H9 (cell line): ENCODE measurements at regions not wholly inside any gene's neighbourhood (a gene's known extent, or its start where the extent isn't known, plus 50 kb on each side); places are given as distances from the start of the nearest gene placed in this dataset.

Experiments
- DNase-seq: peaks from one replicate; pipeline ENCODE4 v3.0.0-alpha.2; 2017
- H2AFZ ChIP-seq: one replicate; pipeline ENCODE4 v1.6.1; 2013; ENCODE audit warnings: mild to moderate bottlenecking, low read length, control low read depth, moderate library complexity
- H2AK5ac ChIP-seq: 2 replicates; pipeline ENCODE4 v1.6.1; 2013; ENCODE audit warnings: low read length, control low read depth, mixed read lengths; ENCODE audit not compliant: insufficient read length
- H2BK120ac ChIP-seq: one replicate; pipeline ENCODE4 v1.6.1; 2013; ENCODE audit warnings: low read depth, mild to moderate bottlenecking, low read length, control low read depth, inconsistent platforms; ENCODE audit not compliant: poor library complexity, severe bottlenecking
- H2BK12ac ChIP-seq: 2 replicates; pipeline ENCODE4 v1.6.1; 2013; ENCODE audit warnings: low read length, control low read depth, mixed read lengths, low read depth; ENCODE audit not compliant: insufficient read length
- H2BK15ac ChIP-seq: 2 replicates; pipeline ENCODE4 v1.6.1; 2013; ENCODE audit warnings: low read depth, low read length, control low read depth
- H2BK20ac ChIP-seq: one replicate; pipeline ENCODE4 v1.6.1; 2013; ENCODE audit warnings: low read depth, mild to moderate bottlenecking, low read length, control low read depth, inconsistent platforms; ENCODE audit not compliant: poor library complexity, severe bottlenecking
- H2BK5ac ChIP-seq: 2 replicates; pipeline ENCODE4 v1.6.1; 2013; ENCODE audit warnings: low read length, control low read depth, mixed read lengths; ENCODE audit not compliant: insufficient read length
- H3K14ac ChIP-seq: 2 replicates; pipeline ENCODE4 v1.6.1; 2013; ENCODE audit warnings: low read length, control low read depth; ENCODE audit not compliant: insufficient read depth
- H3K18ac ChIP-seq: 2 replicates; pipeline ENCODE4 v1.6.1; 2013; ENCODE audit warnings: low read depth, mild to moderate bottlenecking, mixed read lengths, low read length, control low read depth; ENCODE audit not compliant: insufficient read length
- H3K23ac ChIP-seq: 2 replicates; pipeline ENCODE4 v1.6.1; 2013; ENCODE audit warnings: low read length, control low read depth, mixed read lengths, low read depth; ENCODE audit not compliant: insufficient read length
- H3K23me2 ChIP-seq: 2 replicates; pipeline ENCODE4 v1.6.1; 2013; ENCODE audit warnings: low read depth, mild to moderate bottlenecking, mixed read lengths, low read length, control low read depth; ENCODE audit not compliant: insufficient read length, poor library complexity, severe bottlenecking
- H3K27ac ChIP-seq: 2 replicates; pipeline ENCODE4 v1.5.1; 2013; ENCODE audit warnings: low read length, control low read depth, mixed read lengths, low read depth; ENCODE audit not compliant: insufficient read length
- H3K27me3 ChIP-seq: 2 replicates; pipeline ENCODE4 v1.6.1; 2013; ENCODE audit warnings: low read length, control low read depth, inconsistent platforms; ENCODE audit not compliant: insufficient read depth
- H3K4ac ChIP-seq: 2 replicates; pipeline ENCODE4 v1.6.1; 2013; ENCODE audit warnings: low read depth, mild to moderate bottlenecking, control low read depth, inconsistent platforms, low read length, moderate library complexity
- H3K4me1 ChIP-seq: 2 replicates; pipeline ENCODE4 v1.6.1; 2013; ENCODE audit warnings: low read length, control low read depth, inconsistent platforms; ENCODE audit not compliant: insufficient read depth
- H3K4me2 ChIP-seq: 2 replicates; pipeline ENCODE4 v1.6.1; 2013; ENCODE audit warnings: low read length, control low read depth, mixed read lengths; ENCODE audit not compliant: insufficient read length, insufficient read depth
- H3K56ac ChIP-seq: 2 replicates; pipeline ENCODE4 v1.6.1; 2013; ENCODE audit warnings: low read depth, mild to moderate bottlenecking, mixed read lengths, low read length, control low read depth; ENCODE audit not compliant: insufficient read length
- H3K79me1 ChIP-seq: 2 replicates; pipeline ENCODE4 v1.6.1; 2013; ENCODE audit warnings: low read depth, mild to moderate bottlenecking, moderate library complexity, low read length, control low read depth, inconsistent platforms; ENCODE audit not compliant: insufficient read depth, poor library complexity, severe bottlenecking
- H3K79me2 ChIP-seq: 2 replicates; pipeline ENCODE4 v1.6.1; 2013; ENCODE audit warnings: low read length, control low read depth, inconsistent platforms; ENCODE audit not compliant: insufficient read depth
- H3K9ac ChIP-seq: 2 replicates; pipeline ENCODE4 v1.6.1; 2013; ENCODE audit warnings: low read length, control low read depth, mixed read lengths; ENCODE audit not compliant: insufficient read length; ENCODE audit errors: extremely low read depth
- H3K9me3 ChIP-seq: one replicate; pipeline ENCODE4 v1.6.1; 2013; ENCODE audit warnings: low read depth, low read length, inconsistent platforms; ENCODE audit not compliant: control insufficient read depth
- H3T11ph ChIP-seq: one replicate; pipeline ENCODE4 v1.6.1; 2013; ENCODE audit warnings: mild to moderate bottlenecking, low read length, control low read depth, inconsistent platforms
- H4K20me1 ChIP-seq: one replicate; pipeline ENCODE4 v1.6.1; 2013; ENCODE audit not compliant: control insufficient read depth, insufficient read length, insufficient read depth
- H4K5ac ChIP-seq: 2 replicates; pipeline ENCODE4 v1.6.1; 2013; ENCODE audit warnings: low read depth, mild to moderate bottlenecking, mixed read lengths, low read length, control low read depth; ENCODE audit not compliant: insufficient read length
- H4K8ac ChIP-seq: replicated peaks from 2 replicates; pipeline ENCODE4 v1.6.1; 2013; ENCODE audit warnings: low read length, control low read depth, mixed read lengths, low read depth; ENCODE audit not compliant: insufficient read length
- H4K91ac ChIP-seq: 2 replicates; pipeline ENCODE4 v1.6.1; 2013; ENCODE audit warnings: low read depth, mild to moderate bottlenecking, moderate library complexity, mixed read lengths, low read length, control low read depth; ENCODE audit not compliant: insufficient read length
- H3K27ac Mint-ChIP-seq, 3 experiments: 2 replicates in 2 of 3; 3 replicates in 1 of 3; pipeline ENCODE4 v1.8.0; 2020 to 2021; ENCODE audit warnings: mixed read lengths in 3 of 3, mild to moderate bottlenecking in 1 of 3, moderate library complexity in 1 of 3
- H3K27me3 Mint-ChIP-seq: 2 replicates; pipeline ENCODE4 v1.8.0; 2021; ENCODE audit warnings: low read depth, mild to moderate bottlenecking, moderate library complexity, mixed read lengths
- H3K36me3 Mint-ChIP-seq, 3 experiments: 2 replicates in 2 of 3; 3 replicates in 1 of 3; pipeline ENCODE4 v1.8.0; 2020 to 2021; ENCODE audit warnings: low read depth in 3 of 3, mixed read lengths in 3 of 3; ENCODE audit not compliant: insufficient read depth in 1 of 3
- H3K4me1 Mint-ChIP-seq, 2 experiments: 2 replicates each; pipeline ENCODE4 v1.8.0; 2020; ENCODE audit warnings: mixed read lengths in 2 of 2
- H3K4me3 Mint-ChIP-seq, 2 experiments: 2 replicates in 1 of 2; 3 replicates in 1 of 2; pipeline ENCODE4 v1.8.0; 2020 to 2021; ENCODE audit warnings: mild to moderate bottlenecking in 2 of 2, mixed read lengths in 2 of 2, moderate library complexity in 1 of 2
- H3K9me3 Mint-ChIP-seq, 2 experiments: 2 replicates in 1 of 2; 3 replicates in 1 of 2; pipeline ENCODE4 v1.8.0; 2020; ENCODE audit warnings: mild to moderate bottlenecking in 2 of 2, mixed read lengths in 2 of 2, moderate library complexity in 1 of 2
- WGBS: extraction: QIAGEN DNeasy Blood & Tissue Kit; methylation state at CpG from one replicate; pipeline ENCODE4 v1.1.7; 2013; ENCODE audit warnings: missing lambda C conversion rate, low lambda C conversion rate, mixed read lengths; ENCODE audit not compliant: insufficient read length; ENCODE audit errors: extremely low coverage; 5-methylcytosine and 5-hydroxymethylcytosine counted together
- TF ChIP-seq, protein P1 (sequence below): fragments of 200-600 bp; sonication (generic); conservative IDR thresholded peaks from 3 replicates; pipeline ENCODE4 v1.8.0; 2021; ENCODE audit warnings: antibody characterized with exemption, mild to moderate bottlenecking

DNA sequence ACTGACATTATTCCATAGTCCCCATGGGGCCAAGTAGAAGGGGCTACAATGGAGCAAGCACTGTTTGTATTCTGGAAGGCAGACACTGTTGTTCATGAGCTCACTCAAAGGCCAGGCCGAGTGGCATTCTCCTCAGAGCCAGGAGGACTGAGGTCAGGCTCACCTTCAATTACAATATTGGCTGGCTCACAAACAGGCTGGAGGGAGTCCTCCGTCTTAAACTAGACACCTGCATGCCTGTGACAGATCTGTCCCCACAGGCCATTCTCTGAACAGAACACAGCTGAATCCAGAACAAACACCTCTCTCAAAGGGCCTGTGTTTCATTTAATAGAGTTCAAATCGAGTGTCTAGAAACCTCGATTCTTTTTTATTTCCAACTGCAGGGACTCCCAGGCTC lies 347.4 kb upstream of the PPP2R3A start:
- Histone ChIP-seq H3K9me3 (no peaks in the 10 kb centered on the region), H2BK120ac (no peak overlapping the region), H3K23me2 (no peaks in the 10 kb centered on the region), H3K18ac (no peak overlapping the region), H3K4ac (no peak overlapping the region), H2BK20ac (no peak overlapping the region), H3T11ph (no peak overlapping the region), H3K14ac (no peak overlapping the region), H2AK5ac (no peak overlapping the region), H4K91ac (no peak overlapping the region), H2AFZ (no peak overlapping the region), H3K23ac (no peak overlapping the region), H2BK15ac (no peak overlapping the region), H3K4me1 (no peaks in the 10 kb centered on the region), H4K20me1 (no peaks in the 10 kb centered on the region), H3K79me2 (no peaks in the 10 kb centered on the region), H3K79me1 (no peaks in the 10 kb centered on the region), H3K27ac (no peak overlapping the region), H3K56ac (no peak overlapping the region), H4K5ac (no peak overlapping the region), H2BK12ac (no peak overlapping the region), H3K27me3 (no peaks in the 10 kb centered on the region), H2BK5ac (no peak overlapping the region), H4K8ac (no peak overlapping the region), H3K4me2 (no peak overlapping the region), H3K9ac (no peak overlapping the region)
- no peak for DNase-seq
- H3K27ac Mint-ChIP-seq, result no peak overlapping the region
- TF ChIP-seq, protein P1, sequence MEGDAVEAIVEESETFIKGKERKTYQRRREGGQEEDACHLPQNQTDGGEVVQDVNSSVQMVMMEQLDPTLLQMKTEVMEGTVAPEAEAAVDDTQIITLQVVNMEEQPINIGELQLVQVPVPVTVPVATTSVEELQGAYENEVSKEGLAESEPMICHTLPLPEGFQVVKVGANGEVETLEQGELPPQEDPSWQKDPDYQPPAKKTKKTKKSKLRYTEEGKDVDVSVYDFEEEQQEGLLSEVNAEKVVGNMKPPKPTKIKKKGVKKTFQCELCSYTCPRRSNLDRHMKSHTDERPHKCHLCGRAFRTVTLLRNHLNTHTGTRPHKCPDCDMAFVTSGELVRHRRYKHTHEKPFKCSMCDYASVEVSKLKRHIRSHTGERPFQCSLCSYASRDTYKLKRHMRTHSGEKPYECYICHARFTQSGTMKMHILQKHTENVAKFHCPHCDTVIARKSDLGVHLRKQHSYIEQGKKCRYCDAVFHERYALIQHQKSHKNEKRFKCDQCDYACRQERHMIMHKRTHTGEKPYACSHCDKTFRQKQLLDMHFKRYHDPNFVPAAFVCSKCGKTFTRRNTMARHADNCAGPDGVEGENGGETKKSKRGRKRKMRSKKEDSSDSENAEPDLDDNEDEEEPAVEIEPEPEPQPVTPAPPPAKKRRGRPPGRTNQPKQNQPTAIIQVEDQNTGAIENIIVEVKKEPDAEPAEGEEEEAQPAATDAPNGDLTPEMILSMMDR, result no peak
- peaks cover 0 to 5% (median 0%) of the 10 kb centered on the region in 3 experiments; a peak in 3 of 7 replicates for H3K36me3 Mint-ChIP-seq
- no peak overlapping the region for H3K4me3 Mint-ChIP-seq
- H3K27me3 Mint-ChIP-seq, result no peaks in the 10 kb centered on the region
- 0 out of 4 replicates have a peak, but pooled peaks cover 0 to 2% of the 10 kb centered on the region in 2 experiments for H3K4me1 Mint-ChIP-seq
- H3K9me3 Mint-ChIP-seq, result peaks cover 4 to 9% of the 10 kb centered on the region in 2 experiments
- WGBS, result no CpG with 5 or more reads among the region's 4 CpGs
